Astrocyte (in vitro differentiated cells and primary cell): ENCODE measurements at regions not wholly inside any gene's neighbourhood (a gene's known extent, or its start where the extent isn't known, plus 50 kb on each side); places are given as distances from the start of the nearest gene placed in this dataset.

Experiments
- DNase-seq: peaks from one replicate; pipeline ENCODE4 v3.0.0-alpha.2; 2010; ENCODE audit warnings: low read depth
- FAIRE-seq: peaks from 2 replicates; lab custom pipeline; 2011; peaks lifted over from hg19 to GRCh38; lab: Jason Lieb, UNC
- H2AFZ ChIP-seq: 2 replicates; pipeline ENCODE4 v1.6.0; 2012; ENCODE audit warnings: low read depth, low read length, inconsistent platforms
- H3K27ac ChIP-seq: 2 replicates; pipeline ENCODE4 v1.5.1; 2011; ENCODE audit warnings: low read depth, low read length, inconsistent platforms
- H3K27me3 ChIP-seq: 2 replicates; pipeline ENCODE4 v1.6.0; 2011; ENCODE audit warnings: low read length, inconsistent platforms; ENCODE audit not compliant: insufficient read depth
- H3K36me3 ChIP-seq: 2 replicates; pipeline ENCODE4 v1.5.1; 2011; ENCODE audit warnings: low read length, inconsistent platforms; ENCODE audit not compliant: insufficient read depth
- H3K4me1 ChIP-seq: 2 replicates; pipeline ENCODE4 v1.5.1; 2011; ENCODE audit warnings: low read length, inconsistent platforms; ENCODE audit not compliant: insufficient read depth
- H3K4me2 ChIP-seq: 2 replicates; pipeline ENCODE4 v1.6.0; 2012; ENCODE audit warnings: low read length, inconsistent platforms
- H3K4me3 ChIP-seq: 2 replicates; pipeline ENCODE4 v1.5.1; 2011; ENCODE audit warnings: low read depth, mild to moderate bottlenecking, low read length, inconsistent platforms; ENCODE audit not compliant: insufficient read depth
- H3K79me2 ChIP-seq: 2 replicates; pipeline ENCODE4 v1.6.0; 2012; ENCODE audit warnings: mild to moderate bottlenecking, low read length, inconsistent platforms; ENCODE audit not compliant: insufficient read depth
- H3K9ac ChIP-seq: 2 replicates; pipeline ENCODE4 v1.6.0; 2012; ENCODE audit warnings: mild to moderate bottlenecking, low read length, inconsistent platforms
- H3K9me3 ChIP-seq: 2 replicates; pipeline ENCODE4 v1.5.1; 2012; ENCODE audit warnings: low read depth, mild to moderate bottlenecking, low read length, inconsistent platforms; ENCODE audit not compliant: insufficient read depth
- H4K20me1 ChIP-seq: 2 replicates; pipeline ENCODE4 v1.6.0; 2012; ENCODE audit warnings: low read length, inconsistent platforms; ENCODE audit not compliant: insufficient read depth
- H3K27ac Mint-ChIP-seq: one replicate; pipeline ENCODE4 v1.8.0; 2021; ENCODE audit warnings: mild to moderate bottlenecking, mixed read lengths; ENCODE audit not compliant: unreplicated experiment
- H3K27me3 Mint-ChIP-seq: one replicate; pipeline ENCODE4 v1.8.0; 2021; ENCODE audit warnings: low read depth, mixed read lengths; ENCODE audit not compliant: unreplicated experiment
- H3K36me3 Mint-ChIP-seq: one replicate; pipeline ENCODE4 v1.8.0; 2021; ENCODE audit warnings: low read depth, mixed read lengths; ENCODE audit not compliant: unreplicated experiment
- H3K4me1 Mint-ChIP-seq: one replicate; pipeline ENCODE4 v1.8.0; 2021; ENCODE audit warnings: low read depth, mixed read lengths; ENCODE audit not compliant: unreplicated experiment
- H3K4me3 Mint-ChIP-seq: one replicate; pipeline ENCODE4 v1.8.0; 2021; ENCODE audit warnings: mild to moderate bottlenecking, moderate library complexity, mixed read lengths; ENCODE audit not compliant: unreplicated experiment
- H3K9me3 Mint-ChIP-seq: one replicate; pipeline ENCODE4 v1.8.0; 2021; ENCODE audit warnings: mild to moderate bottlenecking, mixed read lengths; ENCODE audit not compliant: unreplicated experiment
- EZH2 ChIP-seq: IDR thresholded peaks from 2 replicates; pipeline ENCODE4 v1.6.1; 2012; ENCODE audit warnings: mild to moderate bottlenecking, low read length, inconsistent platforms; ENCODE audit not compliant: insufficient read depth
- TF ChIP-seq, protein P1 (sequence below): IDR thresholded peaks from 2 replicates; pipeline ENCODE4 v1.5.1; 2011; ENCODE audit warnings: low read depth, mild to moderate bottlenecking, inconsistent platforms, low read length, moderate library complexity; ENCODE audit not compliant: insufficient read depth

GRCh38 chr18:69162649-69163048 lies 238.0 kb upstream of the DOK6 start:
- Histone ChIP-seq H3K27me3 (no peaks in the 10 kb centered on the region), H3K4me1 (no peaks in the 10 kb centered on the region), H2AFZ (no peak overlapping the region), H3K4me2 (no peak overlapping the region), H3K4me3 (no peak overlapping the region), H3K79me2 (no peaks in the 10 kb centered on the region), H3K27ac (no peak overlapping the region), H3K9me3 (no peaks in the 10 kb centered on the region), H3K36me3 (no peaks in the 10 kb centered on the region), H3K9ac (no peak overlapping the region), H4K20me1 (no peaks in the 10 kb centered on the region)
- Mint-ChIP-seq H3K36me3 (no peaks in the 10 kb centered on the region), H3K9me3 (peaks cover 2% of the 10 kb centered on the region), H3K27me3 (no peaks in the 10 kb centered on the region), H3K4me1 (peaks cover 13% of the 10 kb centered on the region), H3K4me3 (no peak overlapping the region), H3K27ac (no peak overlapping the region)
- no peak for TF ChIP-seq EZH2
- TF ChIP-seq, protein P1, sequence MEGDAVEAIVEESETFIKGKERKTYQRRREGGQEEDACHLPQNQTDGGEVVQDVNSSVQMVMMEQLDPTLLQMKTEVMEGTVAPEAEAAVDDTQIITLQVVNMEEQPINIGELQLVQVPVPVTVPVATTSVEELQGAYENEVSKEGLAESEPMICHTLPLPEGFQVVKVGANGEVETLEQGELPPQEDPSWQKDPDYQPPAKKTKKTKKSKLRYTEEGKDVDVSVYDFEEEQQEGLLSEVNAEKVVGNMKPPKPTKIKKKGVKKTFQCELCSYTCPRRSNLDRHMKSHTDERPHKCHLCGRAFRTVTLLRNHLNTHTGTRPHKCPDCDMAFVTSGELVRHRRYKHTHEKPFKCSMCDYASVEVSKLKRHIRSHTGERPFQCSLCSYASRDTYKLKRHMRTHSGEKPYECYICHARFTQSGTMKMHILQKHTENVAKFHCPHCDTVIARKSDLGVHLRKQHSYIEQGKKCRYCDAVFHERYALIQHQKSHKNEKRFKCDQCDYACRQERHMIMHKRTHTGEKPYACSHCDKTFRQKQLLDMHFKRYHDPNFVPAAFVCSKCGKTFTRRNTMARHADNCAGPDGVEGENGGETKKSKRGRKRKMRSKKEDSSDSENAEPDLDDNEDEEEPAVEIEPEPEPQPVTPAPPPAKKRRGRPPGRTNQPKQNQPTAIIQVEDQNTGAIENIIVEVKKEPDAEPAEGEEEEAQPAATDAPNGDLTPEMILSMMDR = no peak
- no peak for DNase-seq
- FAIRE-seq = no peak

DNA sequence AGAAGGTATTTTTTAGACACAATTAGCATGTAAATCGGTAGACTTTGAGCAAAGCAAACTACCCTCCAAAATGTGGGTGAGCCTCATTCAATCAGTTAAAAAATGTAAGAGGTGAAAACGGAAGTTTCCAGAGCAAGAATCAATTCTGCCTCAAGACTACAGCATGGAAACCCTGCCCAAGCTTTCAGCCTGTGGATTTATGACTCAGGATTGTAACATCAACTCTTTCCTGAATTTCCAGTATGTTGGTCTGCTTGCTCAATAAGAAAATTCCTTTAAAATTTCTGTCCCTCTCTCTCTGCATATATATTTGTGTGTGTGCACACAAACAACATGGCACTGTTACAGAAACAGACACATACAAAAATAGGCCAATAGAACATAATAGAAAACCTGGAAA lies 228.6 kb upstream of the DOK6 start:
- H4K20me1 ChIP-seq = no peaks in the 10 kb centered on the region
- no peaks in the 10 kb centered on the region for H3K79me2 ChIP-seq
- no peaks in the 10 kb centered on the region for H3K9me3 Mint-ChIP-seq
- H2AFZ ChIP-seq = no peak overlapping the region
- TF ChIP-seq, protein P1 = no peak
- no peak for TF ChIP-seq EZH2
- no peak for FAIRE-seq
- no peak overlapping the region for H3K4me3 ChIP-seq
- H3K36me3 ChIP-seq = no peaks in the 10 kb centered on the region
- H3K27me3 Mint-ChIP-seq = no peaks in the 10 kb centered on the region
- H3K4me3 Mint-ChIP-seq = no peak overlapping the region
- H3K9me3 ChIP-seq = no peaks in the 10 kb centered on the region
- H3K27ac ChIP-seq = no peak overlapping the region
- H3K27me3 ChIP-seq = no peaks in the 10 kb centered on the region
- no peak overlapping the region for H3K4me2 ChIP-seq
- no peak for DNase-seq
- H3K9ac ChIP-seq = no peak overlapping the region
- no peaks in the 10 kb centered on the region for H3K4me1 ChIP-seq
- no peaks in the 10 kb centered on the region for H3K36me3 Mint-ChIP-seq
- no peaks in the 10 kb centered on the region for H3K4me1 Mint-ChIP-seq
- no peak overlapping the region for H3K27ac Mint-ChIP-seq

GRCh38 chr18:69175681-69176080 lies 225.0 kb upstream of the DOK6 start:
- H3K4me1 Mint-ChIP-seq = no peaks in the 10 kb centered on the region
- Histone ChIP-seq H3K9ac (no peak overlapping the region), H3K9me3 (no peaks in the 10 kb centered on the region), H3K27ac (no peak overlapping the region), H3K4me2 (no peak overlapping the region), H3K79me2 (no peaks in the 10 kb centered on the region), H3K36me3 (no peaks in the 10 kb centered on the region), H3K4me1 (no peaks in the 10 kb centered on the region), H3K27me3 (no peaks in the 10 kb centered on the region), H3K4me3 (no peak overlapping the region), H4K20me1 (no peaks in the 10 kb centered on the region), H2AFZ (no peak overlapping the region)
- no peaks in the 10 kb centered on the region for H3K36me3 Mint-ChIP-seq
- DNase-seq (no peak), FAIRE-seq (no peak)
- TF ChIP-seq, protein P1 = no peak
- no peak for TF ChIP-seq EZH2
- no peaks in the 10 kb centered on the region for H3K27me3 Mint-ChIP-seq
- H3K4me3 Mint-ChIP-seq = no peak overlapping the region
- H3K27ac Mint-ChIP-seq = no peak overlapping the region
- H3K9me3 Mint-ChIP-seq = no peaks in the 10 kb centered on the region
